OCI-LY7 (cell line): ENCODE measurements at regions not wholly inside any gene's neighbourhood (a gene's known extent, or its start where the extent isn't known, plus 50 kb on each side); places are given as distances from the start of the nearest gene placed in this dataset.

Source experiments
- BruUV-seq: library from RNA; stranded (reverse); fragments of 400-500 nt; replicated peaks from 2 replicates; lab custom pipeline; 2021; lab: Mats Ljungman, UMichigan
- CTCF ChIA-PET: fragments of 300-600 bp; sonication (Branson Sonifier 250); formaldehyde crosslinking; loops from one replicate; lab custom pipeline; 2022; ENCODE audit warnings: antibody characterized with exemption; ENCODE audit not compliant: unreplicated experiment; lab: Charles Lee
- POLR2A ChIA-PET: fragments of 300-600 bp; sonication (Branson Sonifier 250); formaldehyde crosslinking; loops from one replicate; lab custom pipeline; 2022; ENCODE audit warnings: antibody characterized with exemption; lab: Charles Lee
- DNase-seq: peaks from one replicate; pipeline ENCODE4 v3.0.0-alpha.2; 2015; ENCODE audit warnings: low spot score
- H2AFZ ChIP-seq: fragments of 200-600 bp; sonication (generic), shearing (Covaris generic); 2 replicates; pipeline ENCODE4 v1.6.1; 2014; ENCODE audit warnings: mild to moderate bottlenecking, antibody characterized with exemption, low read length, moderate library complexity
- H3K27ac ChIP-seq: fragments of 200-600 bp; sonication (generic); 2 replicates; pipeline ENCODE4 v1.5.1; 2014; ENCODE audit warnings: mixed run types, low read depth, mild to moderate bottlenecking, moderate library complexity, low read length, inconsistent platforms; ENCODE audit not compliant: poor library complexity, severe bottlenecking
- H3K36me3 ChIP-seq: fragments of 200-600 bp; sonication (generic); 2 replicates; pipeline ENCODE4 v1.6.1; 2014; ENCODE audit warnings: mild to moderate bottlenecking, antibody characterized with exemption, low read length, moderate library complexity, mixed read lengths; ENCODE audit not compliant: insufficient read depth
- H3K4me1 ChIP-seq: fragments of 200-600 bp; sonication (generic); 2 replicates; pipeline ENCODE4 v1.5.1; 2014; ENCODE audit warnings: mild to moderate bottlenecking, low read length; ENCODE audit not compliant: insufficient read depth, poor library complexity, severe bottlenecking
- H3K4me2 ChIP-seq: fragments of 200-600 bp; sonication (generic); 2 replicates; pipeline ENCODE4 v1.6.1; 2014; ENCODE audit warnings: mild to moderate bottlenecking, low read length
- H3K4me3 ChIP-seq: fragments of 200-600 bp; sonication (generic); 2 replicates; pipeline ENCODE4 v1.5.1; 2014; ENCODE audit warnings: mild to moderate bottlenecking, low read depth, low read length; ENCODE audit not compliant: poor library complexity, severe bottlenecking
- H3K79me2 ChIP-seq: fragments of 200-600 bp; sonication (generic); 2 replicates; pipeline ENCODE4 v1.6.1; 2016; ENCODE audit warnings: low read depth, mild to moderate bottlenecking, low read length, moderate library complexity, mixed read lengths; ENCODE audit not compliant: insufficient read depth
- H3K9me2 ChIP-seq: fragments of 200-600 bp; sonication (generic); 2 replicates; pipeline ENCODE4 v1.6.1; 2016; ENCODE audit warnings: mild to moderate bottlenecking, low read length, mixed read lengths; ENCODE audit not compliant: insufficient read depth
- H3K9me3 ChIP-seq: fragments of 200-600 bp; sonication (generic); 2 replicates; pipeline ENCODE4 v1.6.1; 2014; ENCODE audit warnings: mild to moderate bottlenecking, mixed run types, low read length, mixed read lengths
- H4K20me1 ChIP-seq: fragments of 200-600 bp; sonication (generic); 2 replicates; pipeline ENCODE4 v1.6.1; 2014; ENCODE audit warnings: mild to moderate bottlenecking, antibody characterized with exemption, low read length, moderate library complexity, mixed read lengths; ENCODE audit not compliant: insufficient read depth
- CTCF ChIP-seq: fragments of 200-600 bp; sonication (generic); conservative IDR thresholded peaks from 2 replicates; pipeline ENCODE4 v1.5.1; 2014; ENCODE audit warnings: mild to moderate bottlenecking, antibody characterized with exemption, low read length, moderate library complexity, mixed read lengths
- EZH2phosphoT487 ChIP-seq: fragments of 200-600 bp; sonication (generic); IDR thresholded peaks from 2 replicates; pipeline ENCODE4 v1.6.1; 2018; ENCODE audit warnings: low read depth, borderline replicate concordance, mild to moderate bottlenecking, mixed run types, antibody characterized with exemption, low read length, moderate library complexity, mixed read lengths
- intact Hi-C: fragments of 100-400 bp; cut with micrococcal nuclease; formaldehyde crosslinking; loops from one replicate; pipeline ENCODE4 v1.10.0; 2022; ENCODE audit not compliant: unreplicated experiment

- H4K20me1 ChIP-seq = no peaks in the 10 kb centered on the region
- ChIA-PET CTCF (no interaction called here), POLR2A (no interaction called here)
- H3K4me1 ChIP-seq = no peaks in the 10 kb centered on the region
- H3K36me3 ChIP-seq = no peaks in the 10 kb centered on the region
- H3K4me2 ChIP-seq = no peak overlapping the region
- H3K27ac ChIP-seq = no peak overlapping the region
- H3K9me3 ChIP-seq = no peaks in the 10 kb centered on the region
- intact Hi-C loops = no loop called here
- BruUV-seq = no TSS peak
- H3K9me2 ChIP-seq = no peaks in the 10 kb centered on the region
- DNase-seq = no peak
- H3K79me2 ChIP-seq = no peaks in the 10 kb centered on the region
- H2AFZ ChIP-seq = no peak overlapping the region
- H3K4me3 ChIP-seq = no peak overlapping the region
- no peak for TF ChIP-seq CTCF
These were observed 135.0 kb downstream of the FOXG1 start for GRCh38 chr14:28901631-28902030.

GRCh38 chr14:28902930-28903329, 136.3 kb downstream of the FOXG1 start:
- no peak overlapping the region for H3K4me2 ChIP-seq
- no peak overlapping the region for H3K4me3 ChIP-seq
- no peaks in the 10 kb centered on the region for H3K79me2 ChIP-seq
- intact Hi-C loops = no loop called here
- H3K9me3 ChIP-seq = no peaks in the 10 kb centered on the region
- H3K9me2 ChIP-seq = no peaks in the 10 kb centered on the region
- H3K27ac ChIP-seq = no peak overlapping the region
- DNase-seq = no peak
- ChIA-PET CTCF (no interaction called here), POLR2A (no interaction called here)
- no peak for TF ChIP-seq CTCF
- no peak for TF ChIP-seq EZH2phosphoT487
- no peaks in the 10 kb centered on the region for H3K36me3 ChIP-seq
- no peaks in the 10 kb centered on the region for H3K4me1 ChIP-seq
- no peaks in the 10 kb centered on the region for H4K20me1 ChIP-seq
- no TSS peak for BruUV-seq
- no peak overlapping the region for H2AFZ ChIP-seq

GRCh38 chr14:28911521-28911920, 144.9 kb downstream of the FOXG1 start:
- no peaks in the 10 kb centered on the region for H3K36me3 ChIP-seq
- CTCF ChIA-PET = no interaction called here
- H3K9me2 ChIP-seq = no peaks in the 10 kb centered on the region; the same call in 1 of the 2 replicates
- H3K4me3 ChIP-seq = no peak overlapping the region
- H3K27ac ChIP-seq = no peak overlapping the region
- H2AFZ ChIP-seq = no peak overlapping the region
- H3K4me2 ChIP-seq = no peak overlapping the region
- H3K9me3 ChIP-seq = no peaks in the 10 kb centered on the region
- no peaks in the 10 kb centered on the region for H3K4me1 ChIP-seq
- no TSS peak for BruUV-seq
- no peaks in the 10 kb centered on the region for H4K20me1 ChIP-seq
- TF ChIP-seq EZH2phosphoT487 = no peak
- TF ChIP-seq CTCF = no peak
- H3K79me2 ChIP-seq = no peaks in the 10 kb centered on the region
- intact Hi-C loops = no loop called here
- DNase-seq = no peak
- POLR2A ChIA-PET = no interaction called here
